HepG2 (cell line): ENCODE measurements at regions not wholly inside any gene's neighbourhood (a gene's known extent, or its start where the extent isn't known, plus 50 kb on each side); places are given as distances from the start of the nearest gene placed in this dataset.
A peak's percentile ranks its signal among the peaks of the same experiment; 100 is the strongest.
"Not testable (repeated sequence)": the region's sequence is repeated elsewhere in the genome, so short reads cannot be mapped to it uniquely, and the experiment has no call there.

Source experiments
- ATAC-seq: fragments of 200-7000 bp; cut with Tn5 transposase; 3 replicates; pipeline ENCODE4 v1.9.1; 2020; ENCODE audit warnings: mild to moderate bottlenecking, moderate library complexity
- BruUV-seq: library from RNA; stranded (reverse); fragments of 400-500 nt; replicated peaks from 2 replicates; lab custom pipeline; 2021; lab: Mats Ljungman, UMichigan
- CTCF ChIA-PET: fragments of 300-600 bp; formaldehyde crosslinking; extraction: SDS; loops from one replicate; lab custom pipeline; 2021; ENCODE audit warnings: low total read pairs, inconsistent platforms, low intra/inter-chr PET ratio; lab: Yijun Ruan, JAX
- POLR2A ChIA-PET: fragments of 350-600 bp; sonication (Branson Sonifier 250); formaldehyde crosslinking; loops from one replicate; lab custom pipeline; 2020; ENCODE audit warnings: antibody characterized with exemption, inconsistent platforms; lab: Yijun Ruan, JAX
- DNase-seq: peaks from one replicate; pipeline ENCODE4 v3.0.0-alpha.2; 2015; ENCODE audit warnings: low spot score
- FAIRE-seq: peaks from 3 replicates; lab custom pipeline; 2011; peaks lifted over from hg19 to GRCh38; lab: Jason Lieb, UNC
- H2AFZ ChIP-seq: one replicate; pipeline ENCODE4 v1.6.1; 2011; ENCODE audit warnings: low read length, inconsistent platforms
- H3K27ac ChIP-seq: fragments of 300-600 bp; 3 replicates; pipeline ENCODE4 v1.8.0; 2011; ENCODE audit warnings: mixed run types, mild to moderate bottlenecking, mixed read lengths, low read length, inconsistent platforms; ENCODE audit not compliant: insufficient read depth; ENCODE audit errors: extremely low read length
- H3K27me3 ChIP-seq, 2 experiments: fragments of 200-600 bp in 1 of 2; 2 replicates in 1 of 2; 3 replicates in 1 of 2; pipeline versions ENCODE4 v1.6.0 to v1.8.0; 2011; ENCODE audit warnings: low read length in 2 of 2, mild to moderate bottlenecking in 2 of 2, moderate library complexity in 2 of 2, inconsistent platforms in 1 of 2; ENCODE audit not compliant: insufficient read depth in 2 of 2, control insufficient read depth in 1 of 2
- H3K36me3 ChIP-seq, 2 experiments: fragments of 200-600 bp in 1 of 2; replicated peaks in 1 of 2; 2 replicates in 1 of 2; 3 replicates in 1 of 2; pipeline versions ENCODE4 v1.5.1 to v1.8.0; 2011; ENCODE audit warnings: low read length in 2 of 2, inconsistent platforms in 1 of 2; ENCODE audit not compliant: insufficient read depth in 2 of 2, control insufficient read depth in 1 of 2
- H3K4me1 ChIP-seq: 2 replicates; pipeline ENCODE4 v1.5.1; 2012; ENCODE audit warnings: low read length, inconsistent platforms; ENCODE audit not compliant: insufficient read depth
- H3K4me2 ChIP-seq: 2 replicates; pipeline ENCODE4 v1.6.0; 2011; ENCODE audit warnings: low read depth, low read length, inconsistent platforms
- H3K4me3 ChIP-seq, 3 experiments: fragments of 200-600 bp in 1 of 3; sonication (generic), shearing (Covaris generic) in 1 of 3; replicated peaks in 1 of 3; 2 replicates each; pipeline ENCODE4 v1.5.1; 2011 to 2016; ENCODE audit warnings: low read length in 3 of 3, inconsistent platforms in 2 of 3, low read depth in 2 of 3, mild to moderate bottlenecking in 2 of 3, control low read depth in 1 of 3, mixed read lengths in 1 of 3; ENCODE audit not compliant: insufficient read depth in 1 of 3
- H3K79me2 ChIP-seq: one replicate; pipeline ENCODE4 v1.6.1; 2011; ENCODE audit warnings: low read length, inconsistent platforms; ENCODE audit not compliant: insufficient read depth
- H3K9ac ChIP-seq: 2 replicates; pipeline ENCODE4 v1.6.0; 2011; ENCODE audit warnings: mild to moderate bottlenecking, low read depth, low read length, inconsistent platforms; ENCODE audit not compliant: insufficient read depth
- H3K9me3 ChIP-seq: 2 replicates; pipeline ENCODE4 v1.5.1; 2012; ENCODE audit warnings: mild to moderate bottlenecking, low read length
- H4K20me1 ChIP-seq: 2 replicates; pipeline ENCODE4 v1.6.0; 2011; ENCODE audit warnings: inconsistent platforms, mild to moderate bottlenecking, low read length, moderate library complexity; ENCODE audit not compliant: insufficient read depth
- PLRG1 ChIP-seq: fragments of 450-650 bp; conservative IDR thresholded peaks from 2 replicates; pipeline ENCODE4 v1.6.1; 2016
- ZNF629 ChIP-seq: sonication (generic); formaldehyde crosslinking; conservative IDR thresholded peaks from 2 replicates; pipeline ENCODE4 v1.5.0; 2020; ENCODE audit warnings: missing genetic modification reagents
- WGBS: methylation state at CpG from one replicate; pipeline ENCODE4 v1.1.6; 2017; ENCODE audit warnings: low lambda C conversion rate; 5-methylcytosine and 5-hydroxymethylcytosine counted together
- in situ Hi-C: cut with HindIII; loops from 2 replicates; pipeline ENCODE4 v1.10.0; 2017; ENCODE audit warnings: low pct_unique_long_range_greater_than_20kb; ENCODE audit not compliant: extremely low pct_ligation_motif_present
- intact Hi-C: fragments of 100-400 bp; cut with micrococcal nuclease; formaldehyde crosslinking; loops from one replicate; pipeline ENCODE4 v1.10.0; 2022; ENCODE audit not compliant: unreplicated experiment

GRCh38 chr14:100430571-100430970 lies 107.4 kb downstream of the SLC25A47 start:
- no peak for FAIRE-seq
- POLR2A ChIA-PET: no interaction called here
- no TSS peak for BruUV-seq

GRCh38 chr14:100431461-100431860 lies 108.3 kb downstream of the SLC25A47 start:
- H3K4me1 ChIP-seq: peaks cover 33% of the 10 kb centered on the region
- H3K79me2 ChIP-seq, H3K27me3 ChIP-seq, H3K9me3 ChIP-seq, in situ Hi-C loops, H3K4me2 ChIP-seq, H3K9ac ChIP-seq, intact Hi-C loops, H4K20me1 ChIP-seq, POLR2A ChIA-PET, DNase-seq, FAIRE-seq, H3K36me3 ChIP-seq, H2AFZ ChIP-seq, BruUV-seq, CTCF ChIA-PET, ATAC-seq, H3K27ac ChIP-seq, H3K4me3 ChIP-seq: not testable (repeated sequence)
- WGBS: 98% methylated on average over 4 of the region's 4 CpGs

More at GRCh38 chr14:100430571-100430970, 107.4 kb downstream of the SLC25A47 start:
- Histone ChIP-seq H3K27ac (no peak overlapping the region), H3K36me3 (no peaks in the 10 kb centered on the region), H3K79me2 (no peaks in the 10 kb centered on the region), H3K9me3 (no peaks in the 10 kb centered on the region), H3K4me3 (no peak overlapping the region), H3K27me3 (no peaks in the 10 kb centered on the region), H3K4me1 (peaks cover 25% of the 10 kb centered on the region), H2AFZ (no peak overlapping the region), H3K4me2 (no peak overlapping the region), H4K20me1 (no peaks in the 10 kb centered on the region), H3K9ac (no peak overlapping the region)
- in situ Hi-C loops: no loop called here
- DNase-seq (no peak), ATAC-seq (no peak)
- TF ChIP-seq ZNF629 (CRISPR knock-in tag): peak; percentile 37; the same call in 1 of the 2 replicates
- no peak for TF ChIP-seq PLRG1
- CTCF ChIA-PET: no interaction called here
- WGBS: 89% methylated on average over 5 of the region's 11 CpGs
- intact Hi-C loops: no loop called here
